ENCODE measurements at regions not wholly inside any gene's neighbourhood (a gene's known extent, or its start where the extent isn't known, plus 50 kb on each side); places are given as distances from the start of the nearest gene placed in this dataset.

- no peak for DNase-seq (ENCODE audit: low spot score)
These were observed 99.5 kb upstream of the GJB5 start for GRCh38 chr1:34655206-34655874.

GRCh38 chr1:34655875-34656240 lies 99.0 kb upstream of the GJB5 start:
- DNase-seq (ENCODE audit: low spot score) = no peak

GRCh38 chr1:34656299-34656698 lies 98.5 kb upstream of the GJB5 start:
- DNase-seq (ENCODE audit: low spot score) = no peak

- DNase-seq (ENCODE audit: low spot score) = no peak
These were observed 98.1 kb upstream of the GJB5 start for GRCh38 chr1:34656731-34657130.

GRCh38 chr1:34657266-34657665 lies 97.6 kb upstream of the GJB5 start:
- DNase-seq (ENCODE audit: low spot score) = no peak

GRCh38 chr1:34657849-34658248 lies 97.0 kb upstream of the GJB5 start:
- no peak for DNase-seq (ENCODE audit: low spot score)

GRCh38 chr1:34663031-34663430 lies 91.8 kb upstream of the GJB5 start:
- DNase-seq (ENCODE audit: low spot score) = no peak

- no peak for DNase-seq (ENCODE audit: low spot score)
These were observed 86.8 kb upstream of the GJB5 start for GRCh38 chr1:34668063-34668462.

GRCh38 chr1:34670982-34671381 lies 83.9 kb upstream of the GJB5 start:
- no peak for DNase-seq (ENCODE audit: low spot score)

- no peak for DNase-seq (ENCODE audit: low spot score)
These were observed 83.0 kb upstream of the GJB5 start for GRCh38 chr1:34671887-34672286.

- DNase-seq (ENCODE audit: low spot score) = peak; percentile 35
These were observed 73.1 kb upstream of the GJB5 start for GRCh38 chr1:34681480-34682451.

GRCh38 chr1:34682452-34683223 lies 72.2 kb upstream of the GJB5 start:
- no peak for DNase-seq (ENCODE audit: low spot score)

GRCh38 chr1:34683616-34684015 lies 71.2 kb upstream of the GJB5 start:
- DNase-seq (ENCODE audit: low spot score) = no peak

- DNase-seq (ENCODE audit: low spot score) = no peak
These were observed 70.6 kb upstream of the GJB5 start for GRCh38 chr1:34684266-34684665.

GRCh38 chr1:34685225-34685624 lies 69.6 kb upstream of the GJB5 start:
- DNase-seq (ENCODE audit: low spot score) = no peak

- no peak for DNase-seq (ENCODE audit: low spot score)
These were observed 68.3 kb upstream of the GJB5 start for GRCh38 chr1:34686531-34686930.

GRCh38 chr1:34688006-34688741 lies 66.7 kb upstream of the GJB5 start:
- no peak for DNase-seq (ENCODE audit: low spot score)

- no peak for DNase-seq (ENCODE audit: low spot score)
These were observed 64.6 kb upstream of the GJB5 start for GRCh38 chr1:34690269-34690668.

GRCh38 chr1:34693081-34693480 lies 61.8 kb upstream of the GJB5 start:
- no peak for DNase-seq (ENCODE audit: low spot score)

- DNase-seq (ENCODE audit: low spot score) = no peak
These were observed 60.5 kb upstream of the GJB5 start for GRCh38 chr1:34694383-34694782.

GRCh38 chr1:34695580-34695979 lies 59.3 kb upstream of the GJB5 start:
- no peak for DNase-seq (ENCODE audit: low spot score)

GRCh38 chr1:34696230-34696629 lies 58.6 kb upstream of the GJB5 start:
- no peak for DNase-seq (ENCODE audit: low spot score)

Measured in umbilical cord (tissue), 1 donor.